ENCODE measurements at regions not wholly inside any gene's neighbourhood (a gene's known extent, or its start where the extent isn't known, plus 50 kb on each side); places are given as distances from the start of the nearest gene placed in this dataset.

- dilution Hi-C loops (cut with MboI; ENCODE audit: extremely low pct_ligation_motif_present, low sequenced_read_pairs): no loop called here
- no peaks in the 10 kb centered on the region for H3K9me3 ChIP-seq (ENCODE audit: control insufficient read depth, low read depth, low read length)
- H3K27ac ChIP-seq (ENCODE audit: control insufficient read depth, insufficient read depth, low read length): no peak overlapping the region
- H3K9me1 ChIP-seq (ENCODE audit: control insufficient read depth, extremely low read depth, insufficient read depth, low read length): no peaks in the 10 kb centered on the region
- no peak overlapping the region for H3K4me3 ChIP-seq (ENCODE audit: control insufficient read depth in 2 of 3, extremely low read depth in 1 of 3, insufficient read depth in 2 of 3, low read depth in 1 of 3, low read length in 3 of 3)
- H3K27me3 ChIP-seq (ENCODE audit: control insufficient read depth, extremely low read depth, insufficient read depth, low read length): no peaks in the 10 kb centered on the region
- no peaks in the 10 kb centered on the region for H3K79me2 ChIP-seq (ENCODE audit: control insufficient read depth, insufficient read depth, low read length)
- H3K9ac ChIP-seq (ENCODE audit: control insufficient read depth, extremely low read depth, insufficient read depth, low read length): no peak overlapping the region
- FAIRE-seq: no peak
- H3K36me3 ChIP-seq (ENCODE audit: control insufficient read depth in 2 of 2, extremely low read depth in 1 of 2, insufficient read depth in 2 of 2, low read length in 2 of 2): no peaks in the 10 kb centered on the region
- H3K4me1 ChIP-seq (ENCODE audit: control insufficient read depth, extremely low read depth, insufficient read depth, low read length): no peaks in the 10 kb centered on the region
- no peaks in the 10 kb centered on the region for H4K20me1 ChIP-seq (ENCODE audit: control insufficient read depth, extremely low read depth, insufficient read depth, low read length)
- DNase-seq (ENCODE audit: low read depth, low spot score): no peak
- H2AFZ ChIP-seq (ENCODE audit: control insufficient read depth, low read length): no peak overlapping the region
- no peak for TF ChIP-seq CTCF (optimal IDR thresholded peaks at IDR 0.05 in 1 of 3, IDR thresholded peaks at IDR 0.05 in 1 of 3, conservative IDR thresholded peaks at IDR 0.05 in 1 of 3; ENCODE audit: extremely low read depth in 1 of 3, insufficient read depth in 2 of 3, low read length in 3 of 3)
- TF ChIP-seq EZH2 (IDR thresholded peaks at IDR 0.05; ENCODE audit: low read length): no peak
- H3K4me2 ChIP-seq (ENCODE audit: control insufficient read depth, extremely low read depth, insufficient read depth, low read depth, low read length): no peak overlapping the region
Observed at GRCh38 chr3:94596141-94596540, 533.3 kb downstream of the NSUN3 start.

DNA sequence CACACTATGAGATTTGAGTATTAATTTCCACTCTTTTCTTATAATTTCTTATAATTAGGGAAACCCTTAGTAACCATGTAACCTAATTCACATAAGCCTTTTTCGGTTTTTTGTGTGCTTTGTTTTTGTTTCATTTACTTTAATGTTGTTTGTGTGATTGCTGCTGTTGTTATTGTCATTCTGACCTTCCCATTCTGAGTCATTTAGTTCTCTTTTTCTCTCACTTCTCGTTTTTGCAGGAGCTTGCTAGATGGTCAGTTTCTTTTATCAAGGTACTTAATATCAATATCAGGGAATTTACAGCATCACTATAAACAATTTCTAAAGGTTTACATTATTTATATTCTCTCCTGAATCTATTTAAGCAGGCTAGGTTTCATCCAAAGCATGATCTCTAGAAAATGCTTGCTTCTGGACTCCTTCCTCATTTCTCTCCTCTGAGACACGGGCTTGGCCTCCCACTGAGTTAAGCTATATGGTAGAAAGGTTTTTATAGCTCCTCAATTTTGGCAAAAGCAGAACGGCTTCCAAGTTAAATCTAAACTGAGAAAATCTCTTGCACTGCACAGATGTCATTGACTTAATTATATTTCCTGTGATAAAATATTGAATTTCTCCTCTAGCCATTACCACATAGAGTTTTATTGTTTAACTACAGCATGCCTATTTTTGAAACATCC is 534.2 kb downstream of the NSUN3 start:
- H3K79me2 ChIP-seq (ENCODE audit: control insufficient read depth, insufficient read depth, low read length): no peaks in the 10 kb centered on the region
- DNase-seq (ENCODE audit: low read depth, low spot score) (no peak), FAIRE-seq (no peak)
- no peak overlapping the region for H2AFZ ChIP-seq (ENCODE audit: control insufficient read depth, low read length)
- no peak overlapping the region for H3K27ac ChIP-seq (ENCODE audit: control insufficient read depth, insufficient read depth, low read length)
- dilution Hi-C loops (cut with MboI; ENCODE audit: extremely low pct_ligation_motif_present, low sequenced_read_pairs): no loop called here
- no peaks in the 10 kb centered on the region for H3K36me3 ChIP-seq (ENCODE audit: control insufficient read depth in 2 of 2, extremely low read depth in 1 of 2, insufficient read depth in 2 of 2, low read length in 2 of 2)
- no peaks in the 10 kb centered on the region for H4K20me1 ChIP-seq (ENCODE audit: control insufficient read depth, extremely low read depth, insufficient read depth, low read length)
- no peaks in the 10 kb centered on the region for H3K9me1 ChIP-seq (ENCODE audit: control insufficient read depth, extremely low read depth, insufficient read depth, low read length)
- no peaks in the 10 kb centered on the region for H3K9me3 ChIP-seq (ENCODE audit: control insufficient read depth, low read depth, low read length)
- H3K4me2 ChIP-seq (ENCODE audit: control insufficient read depth, extremely low read depth, insufficient read depth, low read depth, low read length): no peak overlapping the region
- no peak overlapping the region for H3K9ac ChIP-seq (ENCODE audit: control insufficient read depth, extremely low read depth, insufficient read depth, low read length)
- no peaks in the 10 kb centered on the region for H3K4me1 ChIP-seq (ENCODE audit: control insufficient read depth, extremely low read depth, insufficient read depth, low read length)
- no peaks in the 10 kb centered on the region for H3K27me3 ChIP-seq (ENCODE audit: control insufficient read depth, extremely low read depth, insufficient read depth, low read length)
- TF ChIP-seq EZH2 (IDR thresholded peaks at IDR 0.05; ENCODE audit: low read length): no peak
- TF ChIP-seq CTCF (optimal IDR thresholded peaks at IDR 0.05 in 1 of 3, IDR thresholded peaks at IDR 0.05 in 1 of 3, conservative IDR thresholded peaks at IDR 0.05 in 1 of 3; ENCODE audit: extremely low read depth in 1 of 3, insufficient read depth in 2 of 3, low read length in 3 of 3): no peak
- no peak overlapping the region for H3K4me3 ChIP-seq (ENCODE audit: control insufficient read depth in 2 of 3, extremely low read depth in 1 of 3, insufficient read depth in 2 of 3, low read depth in 1 of 3, low read length in 3 of 3)

All from keratinocyte (primary cell).